ENCODE measurements at regions not wholly inside any gene's neighbourhood (a gene's known extent, or its start where the extent isn't known, plus 50 kb on each side); places are given as distances from the start of the nearest gene placed in this dataset.
"Not testable (repeated sequence)": the region's sequence is repeated elsewhere in the genome, so short reads cannot be mapped to it uniquely, and the experiment has no call there.

- no peak for DNase-seq (ENCODE audit: low read depth)
- H3K4me3 ChIP-seq (ENCODE audit: low read depth, low read length): no peak overlapping the region
- no peak for TF ChIP-seq CTCF (IDR thresholded peaks at IDR 0.05; ENCODE audit: low read depth, low read length, missing control alignments)
These were observed 300.9 kb upstream of the MTPN start for GRCh38 chr7:136278057-136278456.

- TF ChIP-seq CTCF (IDR thresholded peaks at IDR 0.05; ENCODE audit: low read depth, low read length, missing control alignments): no peak
- DNase-seq (ENCODE audit: low read depth): no peak
- no peak overlapping the region for H3K4me3 ChIP-seq (ENCODE audit: low read depth, low read length)
These were observed 298.6 kb upstream of the MTPN start for GRCh38 chr7:136275794-136276193.

GRCh38 chr7:136274636-136275345 is 297.6 kb upstream of the MTPN start:
- TF ChIP-seq CTCF (IDR thresholded peaks at IDR 0.05; ENCODE audit: low read depth, low read length, missing control alignments): no peak
- no peak for DNase-seq (ENCODE audit: low read depth)
- H3K4me3 ChIP-seq (ENCODE audit: low read depth, low read length): no peak overlapping the region

GRCh38 chr7:136272934-136273333 is 295.8 kb upstream of the MTPN start:
- no peak for TF ChIP-seq CTCF (IDR thresholded peaks at IDR 0.05; ENCODE audit: low read depth, low read length, missing control alignments)

GRCh38 chr7:136267822-136268221 is 290.7 kb upstream of the MTPN start:
- DNase-seq (ENCODE audit: low read depth): no peak
- H3K4me3 ChIP-seq (ENCODE audit: low read depth, low read length): no peak overlapping the region
- TF ChIP-seq CTCF (IDR thresholded peaks at IDR 0.05; ENCODE audit: low read depth, low read length, missing control alignments): no peak

More at GRCh38 chr7:136272934-136273333, 295.8 kb upstream of the MTPN start:
- no peak for DNase-seq (ENCODE audit: low read depth)
- no peak overlapping the region for H3K4me3 ChIP-seq (ENCODE audit: low read depth, low read length)

GRCh38 chr7:136266457-136266856 is 289.3 kb upstream of the MTPN start:
- no peak for TF ChIP-seq CTCF (IDR thresholded peaks at IDR 0.05; ENCODE audit: low read depth, low read length, missing control alignments)
- no peak overlapping the region for H3K4me3 ChIP-seq (ENCODE audit: low read depth, low read length)
- no peak for DNase-seq (ENCODE audit: low read depth)

- DNase-seq (ENCODE audit: low read depth): not testable (repeated sequence)
These were observed 287.1 kb upstream of the MTPN start for GRCh38 chr7:136264304-136264703.

GRCh38 chr7:136263112-136263860 is 286.1 kb upstream of the MTPN start:
- H3K4me3 ChIP-seq (ENCODE audit: low read depth, low read length); DNase-seq (ENCODE audit: low read depth): not testable (repeated sequence)

More at GRCh38 chr7:136264304-136264703, 287.1 kb upstream of the MTPN start:
- H3K4me3 ChIP-seq (ENCODE audit: low read depth, low read length): not testable (repeated sequence)

- H3K4me3 ChIP-seq (ENCODE audit: low read depth, low read length); DNase-seq (ENCODE audit: low read depth): not testable (repeated sequence)
These were observed 283.4 kb upstream of the MTPN start for GRCh38 chr7:136260591-136260990.

Measured in GM12864 (cell line).